Brain pericyte (primary cell): ENCODE measurements at regions not wholly inside any gene's neighbourhood (a gene's known extent, or its start where the extent isn't known, plus 50 kb on each side); places are given as distances from the start of the nearest gene placed in this dataset.

Experiments
- DNase-seq: peaks from one replicate; pipeline ENCODE4 v3.0.0-alpha.2; 2012; ENCODE audit warnings: low read depth, low spot score

- no peak for DNase-seq
These were observed 297.8 kb upstream of the AZI2 start for GRCh38 chr3:28646435-28646834.

GRCh38 chr3:28649266-28649665 lies 300.6 kb upstream of the AZI2 start:
- no peak for DNase-seq

GRCh38 chr3:28651159-28651558 lies 302.5 kb upstream of the AZI2 start:
- DNase-seq, result no peak

GRCh38 chr3:28664123-28664522 lies 315.5 kb upstream of the AZI2 start:
- no peak for DNase-seq

GRCh38 chr3:28667646-28668621 lies 319.3 kb upstream of the AZI2 start:
- peak; percentile 32 for DNase-seq

GRCh38 chr3:28669870-28670269 lies 321.2 kb upstream of the AZI2 start:
- no peak for DNase-seq

- no peak for DNase-seq
These were observed 323.8 kb upstream of the AZI2 start for GRCh38 chr3:28672406-28672805.

GRCh38 chr3:28673446-28673845 lies 324.8 kb upstream of the AZI2 start:
- DNase-seq, result no peak

GRCh38 chr3:28674212-28674611 lies 325.6 kb upstream of the AZI2 start:
- DNase-seq, result no peak

- DNase-seq, result no peak
These were observed 329.0 kb upstream of the AZI2 start for GRCh38 chr3:28677581-28677980.

- no peak for DNase-seq
These were observed 329.5 kb upstream of the AZI2 start for GRCh38 chr3:28678086-28678485.

- no peak for DNase-seq
These were observed 331.4 kb upstream of the AZI2 start for GRCh38 chr3:28680050-28680449.

GRCh38 chr3:28682121-28682520 lies 333.5 kb upstream of the AZI2 start:
- no peak for DNase-seq

- no peak for DNase-seq
These were observed 341.6 kb upstream of the AZI2 start for GRCh38 chr3:28690176-28690575.

- no peak for DNase-seq
These were observed 350.1 kb upstream of the AZI2 start for GRCh38 chr3:28698706-28699105.

- DNase-seq, result no peak
These were observed 350.7 kb upstream of the AZI2 start for GRCh38 chr3:28699283-28699682.

- no peak for DNase-seq
These were observed 352.1 kb upstream of the AZI2 start for GRCh38 chr3:28700728-28701127.

GRCh38 chr3:28703843-28704242 lies 355.2 kb upstream of the AZI2 start:
- DNase-seq, result no peak

GRCh38 chr3:28711293-28711692 lies 362.7 kb upstream of the AZI2 start:
- DNase-seq, result no peak

GRCh38 chr3:28716939-28717338 lies 368.3 kb upstream of the AZI2 start:
- DNase-seq, result no peak

- no peak for DNase-seq
These were observed 369.6 kb upstream of the AZI2 start for GRCh38 chr3:28718074-28718849.

- no peak for DNase-seq
These were observed 378.2 kb upstream of the AZI2 start for GRCh38 chr3:28726840-28727239.

GRCh38 chr3:28727307-28727706 lies 378.7 kb upstream of the AZI2 start:
- no peak for DNase-seq
